ENCODE measurements at regions not wholly inside any gene's neighbourhood (a gene's known extent, or its start where the extent isn't known, plus 50 kb on each side); places are given as distances from the start of the nearest gene placed in this dataset.
A peak's percentile ranks its signal among the peaks of the same experiment; 100 is the strongest.

- no peak overlapping the region for H3K4me3 Mint-ChIP-seq
- H3K27ac Mint-ChIP-seq, result no peak overlapping the region
- H3K36me3 Mint-ChIP-seq, result no peaks in the 10 kb centered on the region
- DNase-seq, result no peak
- H3K27me3 Mint-ChIP-seq (ENCODE audit: low read depth in 3 of 3), result peaks cover 0 to 9% (median 7%) of the 10 kb centered on the region in 3 donors
- no peaks in the 10 kb centered on the region for H3K4me1 Mint-ChIP-seq
- H3K9me3 Mint-ChIP-seq, result peaks cover 0 to 2% (median 0%) of the 10 kb centered on the region in 6 donors
Measured at GRCh38 chr10:120960725-120961124, 109.6 kb downstream of the WDR11 start.

GRCh38 chr10:120961795-120962755, 110.9 kb downstream of the WDR11 start:
- no peak overlapping the region for H3K27ac Mint-ChIP-seq
- H3K27me3 Mint-ChIP-seq (ENCODE audit: low read depth in 3 of 3), result peaks cover 3 to 9% (median 4%) of the 10 kb centered on the region in 3 donors
- no peak for DNase-seq

GRCh38 chr10:120962756-120963593, 111.8 kb downstream of the WDR11 start:
- DNase-seq, result no peak
- Mint-ChIP-seq H3K36me3 (no peaks in the 10 kb centered on the region), H3K27ac (no peak overlapping the region), H3K4me3 (no peak overlapping the region), H3K9me3 (no peaks in the 10 kb centered on the region), H3K4me1 (no peaks in the 10 kb centered on the region), H3K27me3 (ENCODE audit: low read depth in 3 of 3) (peaks cover 3 to 9% (median 8%) of the 10 kb centered on the region in 3 donors)

More at GRCh38 chr10:120961795-120962755, 110.9 kb downstream of the WDR11 start:
- Mint-ChIP-seq H3K4me1 (no peaks in the 10 kb centered on the region), H3K36me3 (no peaks in the 10 kb centered on the region), H3K4me3 (no peak overlapping the region), H3K9me3 (no peaks in the 10 kb centered on the region)

GRCh38 chr10:120963594-120964220, 112.5 kb downstream of the WDR11 start:
- DNase-seq, result no peak
- Mint-ChIP-seq H3K27ac (no peak overlapping the region), H3K36me3 (no peaks in the 10 kb centered on the region), H3K9me3 (no peaks in the 10 kb centered on the region), H3K27me3 (ENCODE audit: low read depth in 3 of 3) (peaks cover 3 to 11% (median 9%) of the 10 kb centered on the region in 3 donors), H3K4me1 (no peaks in the 10 kb centered on the region), H3K4me3 (no peak overlapping the region)

- Mint-ChIP-seq H3K36me3 (no peaks in the 10 kb centered on the region), H3K9me3 (peaks cover 0 to 2% (median 0%) of the 10 kb centered on the region in 6 donors), H3K4me3 (no peak overlapping the region), H3K27me3 (ENCODE audit: low read depth in 3 of 3) (peaks cover 5 to 20% (median 6%) of the 10 kb centered on the region in 3 donors), H3K27ac (no peak overlapping the region), H3K4me1 (peaks cover 0 to 7% of the 10 kb centered on the region in 2 donors)
- no peak for DNase-seq
Measured at GRCh38 chr10:120966657-120967045, 115.5 kb downstream of the WDR11 start.

- H3K27ac Mint-ChIP-seq, result no peak overlapping the region
- H3K9me3 Mint-ChIP-seq, result peaks cover 0 to 6% (median 0%) of the 10 kb centered on the region in 6 donors
- peaks cover 0 to 7% of the 10 kb centered on the region in 2 donors for H3K4me1 Mint-ChIP-seq
- no peaks in the 10 kb centered on the region for H3K36me3 Mint-ChIP-seq
- H3K27me3 Mint-ChIP-seq (ENCODE audit: low read depth in 3 of 3), result peaks cover 3 to 29% (median 4%) of the 10 kb centered on the region in 3 donors
- no peak overlapping the region for H3K4me3 Mint-ChIP-seq
- DNase-seq, result peak in 1 of 3 donors; percentile 14
Measured at GRCh38 chr10:120969219-120969645, 118.1 kb downstream of the WDR11 start.

GRCh38 chr10:120970595-120971529, 119.7 kb downstream of the WDR11 start:
- peaks cover 0 to 7% of the 10 kb centered on the region in 2 donors for H3K4me1 Mint-ChIP-seq
- no peaks in the 10 kb centered on the region for H3K36me3 Mint-ChIP-seq
- H3K27me3 Mint-ChIP-seq (ENCODE audit: low read depth in 3 of 3), result peaks cover 5 to 29% (median 6%) of the 10 kb centered on the region in 3 donors
- no peak overlapping the region for H3K4me3 Mint-ChIP-seq
- no peak overlapping the region for H3K27ac Mint-ChIP-seq
- DNase-seq, result no peak
- peaks cover 0 to 9% (median under 1%) of the 10 kb centered on the region in 6 donors for H3K9me3 Mint-ChIP-seq

- no peak overlapping the region for H3K27ac Mint-ChIP-seq
- H3K9me3 Mint-ChIP-seq, result peaks cover 0 to 9% (median 1%) of the 10 kb centered on the region in 6 donors
- no peak for DNase-seq
- peaks cover 10 to 29% (median 11%) of the 10 kb centered on the region in 3 donors for H3K27me3 Mint-ChIP-seq (ENCODE audit: low read depth in 3 of 3)
- peaks cover 0 to 7% of the 10 kb centered on the region in 2 donors for H3K4me1 Mint-ChIP-seq
- H3K4me3 Mint-ChIP-seq, result no peak overlapping the region
- H3K36me3 Mint-ChIP-seq, result no peaks in the 10 kb centered on the region
Measured at GRCh38 chr10:120971671-120972070, 120.5 kb downstream of the WDR11 start.

GRCh38 chr10:120972259-120972658, 121.1 kb downstream of the WDR11 start:
- Mint-ChIP-seq H3K27ac (no peak overlapping the region), H3K36me3 (no peaks in the 10 kb centered on the region), H3K9me3 (peaks cover 0 to 9% (median 2%) of the 10 kb centered on the region in 6 donors), H3K4me1 (peaks cover 0 to 7% of the 10 kb centered on the region in 2 donors), H3K4me3 (no peak overlapping the region), H3K27me3 (ENCODE audit: low read depth in 3 of 3) (peaks cover 10 to 29% (median 11%) of the 10 kb centered on the region in 3 donors)
- no peak for DNase-seq

- H3K4me1 Mint-ChIP-seq, result peaks cover 0 to 3% of the 10 kb centered on the region in 2 donors
- no peaks in the 10 kb centered on the region for H3K36me3 Mint-ChIP-seq
- no peak for DNase-seq
- peaks cover 0 to 9% (median under 1%) of the 10 kb centered on the region in 6 donors for H3K9me3 Mint-ChIP-seq
- no peak overlapping the region for H3K27ac Mint-ChIP-seq
- peaks cover 10 to 26% (median 10%) of the 10 kb centered on the region in 3 donors for H3K27me3 Mint-ChIP-seq (ENCODE audit: low read depth in 3 of 3)
- no peak overlapping the region for H3K4me3 Mint-ChIP-seq
Measured at GRCh38 chr10:120975072-120975867, 124.1 kb downstream of the WDR11 start.

GRCh38 chr10:120975868-120976225, 124.7 kb downstream of the WDR11 start:
- no peak overlapping the region for H3K4me3 Mint-ChIP-seq
- H3K27ac Mint-ChIP-seq, result no peak overlapping the region
- H3K36me3 Mint-ChIP-seq, result no peaks in the 10 kb centered on the region
- no peak for DNase-seq
- peaks cover 0 to 9% (median under 1%) of the 10 kb centered on the region in 6 donors for H3K9me3 Mint-ChIP-seq
- peaks cover 10 to 28% (median 10%) of the 10 kb centered on the region in 3 donors for H3K27me3 Mint-ChIP-seq (ENCODE audit: low read depth in 3 of 3)
- H3K4me1 Mint-ChIP-seq, result peaks cover 0 to 3% of the 10 kb centered on the region in 2 donors

GRCh38 chr10:120977897-120978296, 126.7 kb downstream of the WDR11 start:
- no peak overlapping the region for H3K27ac Mint-ChIP-seq
- H3K36me3 Mint-ChIP-seq, result no peaks in the 10 kb centered on the region
- H3K27me3 Mint-ChIP-seq (ENCODE audit: low read depth in 3 of 3), result peaks cover 10 to 20% (median 10%) of the 10 kb centered on the region in 3 donors
- H3K4me3 Mint-ChIP-seq, result no peak overlapping the region
- H3K4me1 Mint-ChIP-seq, result peaks cover 0 to 3% of the 10 kb centered on the region in 2 donors
- peaks cover 0 to 9% (median under 1%) of the 10 kb centered on the region in 6 donors for H3K9me3 Mint-ChIP-seq
- no peak for DNase-seq

All from immature natural killer cell (primary cell).